ENCODE measurements at regions not wholly inside any gene's neighbourhood (a gene's known extent, or its start where the extent isn't known, plus 50 kb on each side); places are given as distances from the start of the nearest gene placed in this dataset.

- ChIA-PET CTCF (no interaction called here), POLR2A (ENCODE audit: unreplicated experiment) (no interaction called here)
- Histone ChIP-seq H4K91ac (ENCODE audit: insufficient read depth, low read depth, low read length) (no peak overlapping the region), H2AFZ (replicated peaks; ENCODE audit: low read length, poor library complexity) (no peak overlapping the region), H2AK9ac (replicated peaks; ENCODE audit: low read depth, low read length, poor library complexity) (no peak overlapping the region), H2BK20ac (ENCODE audit: low read depth, low read length) (no peak overlapping the region), H2BK15ac (ENCODE audit: low read depth, low read length) (no peak overlapping the region), H4K20me1 (ENCODE audit: insufficient read depth, low read length) (no peaks in the 10 kb centered on the region), H3K9ac (ENCODE audit: low read depth, low read length) (no peak overlapping the region), H3K79me1 (ENCODE audit: low read depth in 1 of 2, low read length in 2 of 2) (no peaks in the 10 kb centered on the region), H2AK5ac (ENCODE audit: low read depth, low read length) (no peak overlapping the region), H3K4ac (ENCODE audit: low read depth, low read length) (no peak overlapping the region), H3K14ac (replicated peaks; ENCODE audit: low read depth, low read length) (no peak overlapping the region), H3K9me3 (ENCODE audit: control insufficient read depth, insufficient read depth, low read length) (no peaks in the 10 kb centered on the region), H3K27me3 (ENCODE audit: control insufficient read depth, insufficient read depth, low read length) (no peaks in the 10 kb centered on the region), H4K5ac (ENCODE audit: low read depth, low read length) (no peak overlapping the region), H3K27ac (ENCODE audit: insufficient read depth, low read length) (no peak overlapping the region), H2BK120ac (ENCODE audit: low read depth, low read length) (no peak overlapping the region), H4K8ac (ENCODE audit: low read depth in 2 of 2, low read length in 2 of 2) (no peak overlapping the region), H3K4me1 (ENCODE audit: control insufficient read depth, insufficient read depth, low read length) (no peaks in the 10 kb centered on the region), H3K36me3 (ENCODE audit: control insufficient read depth, insufficient read depth, low read length) (no peaks in the 10 kb centered on the region), H3K9me1 (ENCODE audit: insufficient read depth, low read length) (no peaks in the 10 kb centered on the region), H3K18ac (ENCODE audit: low read depth, low read length) (no peak overlapping the region), H3K23ac (ENCODE audit: low read depth, low read length) (no peak overlapping the region), H3K56ac (ENCODE audit: extremely low read depth, insufficient read depth, low read length) (no peak overlapping the region), H2BK5ac (ENCODE audit: low read depth, low read length, poor library complexity, severe bottlenecking) (no peak overlapping the region), H3K4me2 (ENCODE audit: low read depth, low read length) (no peak overlapping the region), H3K4me3 (ENCODE audit: insufficient read depth, low read depth, low read length) (no peak overlapping the region)
- intact Hi-C loops (cut with micrococcal nuclease) (no loop called here), in situ Hi-C loops (cut with MboI; ENCODE audit: low sequenced_read_pairs) (no loop called here), dilution Hi-C loops (cut with HindIII; ENCODE audit: low sequenced_read_pairs, unreplicated experiment) (no loop called here)
- TF ChIP-seq MXI1 (IDR thresholded peaks at IDR 0.05; ENCODE audit: borderline replicate concordance, low read depth, low read length) (no peak), POLR2A (IDR thresholded peaks at IDR 0.05; ENCODE audit: low read depth, low read length) (no peak), SMC3 (IDR thresholded peaks at IDR 0.05; ENCODE audit: low read depth, low read length) (no peak), RAD21 (IDR thresholded peaks at IDR 0.05; ENCODE audit: low read length) (no peak), BHLHE40 (IDR thresholded peaks at IDR 0.05; ENCODE audit: low read depth, low read length) (no peak), RFX5 (IDR thresholded peaks at IDR 0.05; ENCODE audit: low read depth, low read length) (no peak), NFE2L2 (IDR thresholded peaks at IDR 0.05; ENCODE audit: low read depth, low read length) (no peak), MAFK (IDR thresholded peaks at IDR 0.05; ENCODE audit: low read depth, low read length) (no peak), MAZ (IDR thresholded peaks at IDR 0.05; ENCODE audit: borderline replicate concordance, low read depth, low read length) (no peak), FOS (IDR thresholded peaks at IDR 0.05; ENCODE audit: low read depth, low read length) (no peak), CEBPB (IDR thresholded peaks at IDR 0.05; ENCODE audit: low read depth, low read length) (no peak), RCOR1 (IDR thresholded peaks at IDR 0.05; ENCODE audit: insufficient replicate concordance, low read length) (no peak), CHD1 (IDR thresholded peaks at IDR 0.05; ENCODE audit: low read depth, low read length) (no peak)
- TF ChIP-seq, protein P1, sequence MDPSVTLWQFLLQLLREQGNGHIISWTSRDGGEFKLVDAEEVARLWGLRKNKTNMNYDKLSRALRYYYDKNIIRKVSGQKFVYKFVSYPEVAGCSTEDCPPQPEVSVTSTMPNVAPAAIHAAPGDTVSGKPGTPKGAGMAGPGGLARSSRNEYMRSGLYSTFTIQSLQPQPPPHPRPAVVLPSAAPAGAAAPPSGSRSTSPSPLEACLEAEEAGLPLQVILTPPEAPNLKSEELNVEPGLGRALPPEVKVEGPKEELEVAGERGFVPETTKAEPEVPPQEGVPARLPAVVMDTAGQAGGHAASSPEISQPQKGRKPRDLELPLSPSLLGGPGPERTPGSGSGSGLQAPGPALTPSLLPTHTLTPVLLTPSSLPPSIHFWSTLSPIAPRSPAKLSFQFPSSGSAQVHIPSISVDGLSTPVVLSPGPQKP (IDR thresholded peaks at IDR 0.05; ENCODE audit: borderline replicate concordance, low read depth, low read length), result no peak
- TF ChIP-seq, protein P2, sequence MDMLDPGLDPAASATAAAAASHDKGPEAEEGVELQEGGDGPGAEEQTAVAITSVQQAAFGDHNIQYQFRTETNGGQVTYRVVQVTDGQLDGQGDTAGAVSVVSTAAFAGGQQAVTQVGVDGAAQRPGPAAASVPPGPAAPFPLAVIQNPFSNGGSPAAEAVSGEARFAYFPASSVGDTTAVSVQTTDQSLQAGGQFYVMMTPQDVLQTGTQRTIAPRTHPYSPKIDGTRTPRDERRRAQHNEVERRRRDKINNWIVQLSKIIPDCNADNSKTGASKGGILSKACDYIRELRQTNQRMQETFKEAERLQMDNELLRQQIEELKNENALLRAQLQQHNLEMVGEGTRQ (IDR thresholded peaks at IDR 0.05; ENCODE audit: low read depth, low read length), result no peak
- TF ChIP-seq, protein P3, sequence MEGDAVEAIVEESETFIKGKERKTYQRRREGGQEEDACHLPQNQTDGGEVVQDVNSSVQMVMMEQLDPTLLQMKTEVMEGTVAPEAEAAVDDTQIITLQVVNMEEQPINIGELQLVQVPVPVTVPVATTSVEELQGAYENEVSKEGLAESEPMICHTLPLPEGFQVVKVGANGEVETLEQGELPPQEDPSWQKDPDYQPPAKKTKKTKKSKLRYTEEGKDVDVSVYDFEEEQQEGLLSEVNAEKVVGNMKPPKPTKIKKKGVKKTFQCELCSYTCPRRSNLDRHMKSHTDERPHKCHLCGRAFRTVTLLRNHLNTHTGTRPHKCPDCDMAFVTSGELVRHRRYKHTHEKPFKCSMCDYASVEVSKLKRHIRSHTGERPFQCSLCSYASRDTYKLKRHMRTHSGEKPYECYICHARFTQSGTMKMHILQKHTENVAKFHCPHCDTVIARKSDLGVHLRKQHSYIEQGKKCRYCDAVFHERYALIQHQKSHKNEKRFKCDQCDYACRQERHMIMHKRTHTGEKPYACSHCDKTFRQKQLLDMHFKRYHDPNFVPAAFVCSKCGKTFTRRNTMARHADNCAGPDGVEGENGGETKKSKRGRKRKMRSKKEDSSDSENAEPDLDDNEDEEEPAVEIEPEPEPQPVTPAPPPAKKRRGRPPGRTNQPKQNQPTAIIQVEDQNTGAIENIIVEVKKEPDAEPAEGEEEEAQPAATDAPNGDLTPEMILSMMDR (conservative IDR thresholded peaks at IDR 0.05; ENCODE audit: low read depth, low read length), result no peak
- DNase-seq (no peak), ATAC-seq (ENCODE audit: low read depth) (no peak)
- no TSS peak for BruUV-seq (replicated peaks)
Measured at GRCh38 chr3:167094632-167095031, 285.5 kb downstream of the ZBBX start.

Data from IMR-90 (cell line).